NCI-H82 treated with DMSO at 0.1 percent for 48 hours (cell line): ENCODE measurements at regions not wholly inside any gene's neighbourhood (a gene's known extent, or its start where the extent isn't known, plus 50 kb on each side); places are given as distances from the start of the nearest gene placed in this dataset.

ENCODE experiments used
- DNase-seq: peaks from one replicate; lab custom pipeline; 2025; ENCODE audit not compliant: unreplicated experiment; lab: John Stamatoyannopoulos, UW

- no peak for DNase-seq
Observed at GRCh38 chr9:115209601-115210306, 91.8 kb upstream of the TNC start.

DNA sequence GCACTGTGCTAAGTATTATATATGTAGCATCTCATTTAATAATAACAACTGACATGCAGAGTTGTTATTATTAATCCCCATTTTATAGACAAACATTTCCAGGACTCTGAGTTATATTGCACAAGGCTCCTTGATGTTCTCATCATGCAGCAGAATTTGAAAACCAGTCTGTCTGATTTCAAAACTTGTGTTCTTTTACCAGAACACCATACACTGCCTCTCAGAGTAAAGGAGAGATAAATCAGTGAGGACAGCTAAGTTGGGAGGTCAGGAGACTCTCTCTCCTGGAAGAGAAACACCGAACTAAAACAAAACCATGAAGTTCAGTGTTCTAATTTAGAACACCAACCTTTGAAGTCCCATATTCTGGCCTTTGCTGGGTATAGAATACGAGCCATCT, 92.7 kb upstream of the TNC start:
- no peak for DNase-seq

- no peak for DNase-seq
Observed at GRCh38 chr9:115211413-115212124, 93.6 kb upstream of the TNC start.

DNA sequence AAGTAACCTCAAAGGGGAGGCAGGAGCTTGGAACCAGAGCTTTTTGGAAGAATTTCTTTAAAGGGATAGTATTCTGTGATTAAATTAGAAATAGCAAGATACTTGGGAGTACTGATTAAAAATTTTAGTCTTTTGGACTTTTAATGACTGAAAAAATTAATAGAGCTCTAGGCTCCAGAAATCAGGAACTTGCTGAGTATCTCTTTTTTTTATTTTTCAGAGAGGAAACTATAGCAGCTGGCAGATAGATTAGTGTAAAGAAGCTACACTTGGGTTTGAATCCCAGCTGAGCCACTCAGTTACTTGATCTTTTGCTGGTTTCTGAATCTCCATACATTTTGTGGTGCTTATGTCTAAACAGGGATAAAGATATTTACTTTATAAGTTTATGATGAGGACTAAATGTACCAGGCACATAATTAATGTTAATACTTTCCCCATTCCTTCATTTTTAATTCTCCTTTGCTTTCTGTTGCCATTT, 94.2 kb upstream of the TNC start:
- DNase-seq, result no peak

GRCh38 chr9:115212832-115213231, 94.9 kb upstream of the TNC start:
- no peak for DNase-seq

GRCh38 chr9:115213818-115214334, 95.9 kb upstream of the TNC start:
- no peak for DNase-seq

GRCh38 chr9:115216873-115217272, 98.9 kb upstream of the TNC start:
- no peak for DNase-seq

GRCh38 chr9:115220319-115221005, 102.5 kb upstream of the TNC start:
- DNase-seq, result no peak

DNA sequence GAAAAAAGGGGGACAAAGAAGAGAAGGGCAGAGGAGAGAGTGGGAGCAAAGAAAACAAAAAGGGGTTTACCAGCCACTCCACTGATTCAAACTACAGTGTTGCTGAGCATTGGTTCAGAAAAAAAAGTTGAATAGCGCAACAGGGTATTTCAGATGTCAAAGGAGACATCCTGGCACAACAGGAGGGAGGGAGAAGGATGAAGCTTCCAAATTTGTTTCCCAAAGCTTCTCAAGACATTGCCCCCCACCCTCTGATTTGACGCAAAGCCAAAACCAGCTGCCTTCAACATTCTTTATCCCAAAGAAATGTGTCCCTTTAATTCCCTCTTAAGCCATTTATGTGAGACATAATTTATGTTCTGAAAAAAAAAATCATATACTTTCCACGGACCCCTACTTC, 105.5 kb upstream of the TNC start:
- no peak for DNase-seq

DNA sequence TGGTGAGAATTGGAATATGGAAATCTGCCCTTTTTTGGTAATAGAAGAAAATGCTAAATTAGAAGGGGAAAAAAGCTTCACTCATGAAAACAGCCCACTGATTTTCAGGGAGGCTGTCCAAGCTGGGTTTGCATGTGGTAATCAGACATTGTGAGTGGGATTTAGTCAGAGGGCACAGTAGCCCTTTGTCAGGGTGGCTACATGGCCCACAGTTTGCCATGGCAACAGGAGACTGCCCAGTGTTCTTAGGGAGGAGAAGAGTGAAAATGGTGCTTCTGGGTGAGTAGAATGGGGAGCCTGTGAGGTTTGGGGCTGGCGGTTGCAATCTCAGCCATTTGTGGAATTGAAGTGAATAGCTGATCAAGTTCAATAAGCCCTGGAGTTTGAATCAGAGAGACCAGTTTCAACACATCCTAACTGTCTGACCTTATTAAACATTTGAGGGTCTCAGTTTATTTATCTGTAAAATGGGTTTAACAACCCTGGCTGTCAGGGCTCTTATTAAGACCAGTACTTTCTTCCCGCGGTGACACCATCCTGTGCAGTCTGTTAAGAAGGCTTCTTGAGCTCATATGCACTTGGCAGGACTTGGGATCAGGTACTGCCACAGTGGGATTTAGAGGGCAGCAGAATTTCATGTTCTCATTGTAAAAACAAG, 107.6 kb upstream of the TNC start:
- DNase-seq, result no peak

GRCh38 chr9:115226152-115226551, 108.2 kb upstream of the TNC start:
- no peak for DNase-seq

DNA sequence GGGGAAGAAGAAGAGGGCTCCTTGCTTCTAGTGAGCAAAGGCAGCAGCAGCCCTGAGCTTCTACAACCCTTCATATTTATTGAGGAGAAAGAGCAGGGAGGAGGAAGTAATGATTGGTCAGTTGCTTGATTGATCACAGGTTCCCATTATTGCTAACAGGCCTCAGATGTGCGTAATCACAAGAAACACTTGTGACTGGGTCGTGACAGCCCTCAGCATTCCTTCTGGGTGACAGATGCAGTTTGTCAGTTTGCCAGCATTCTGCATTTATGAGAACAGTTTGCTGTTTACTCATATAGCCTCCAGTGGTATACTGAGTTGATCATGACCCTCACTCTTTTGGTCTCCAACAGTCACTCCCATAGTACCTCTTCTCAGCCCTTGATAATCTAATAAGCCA, 111.5 kb upstream of the TNC start:
- DNase-seq, result no peak

DNA sequence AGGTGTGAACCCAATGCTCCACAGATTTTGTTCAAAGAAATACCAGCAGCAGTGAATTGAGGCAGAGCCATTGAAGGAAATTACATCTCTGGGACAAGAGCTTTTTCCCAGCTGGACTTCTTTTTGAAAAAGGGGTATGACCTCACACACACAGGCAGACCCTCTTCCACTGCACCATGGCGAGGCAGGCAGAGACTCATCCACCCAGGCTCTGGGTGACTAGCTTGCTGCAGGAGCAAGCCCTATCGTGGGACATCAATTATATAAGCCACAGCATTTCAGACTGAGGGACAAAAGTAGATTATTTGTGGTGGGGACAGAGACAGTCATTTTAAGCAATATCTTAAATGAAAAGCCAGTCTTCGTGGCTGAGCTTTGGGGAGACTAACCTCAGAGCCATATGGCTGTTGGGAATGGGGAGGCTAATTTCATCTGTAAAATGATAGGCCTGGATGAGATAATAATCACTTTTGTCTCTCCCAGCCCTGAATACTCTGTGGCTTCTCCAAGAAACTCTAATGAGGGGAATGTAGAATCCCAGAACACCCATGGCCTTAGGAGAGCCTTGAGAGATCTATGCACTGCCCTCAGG, 113.1 kb upstream of the TNC start:
- no peak for DNase-seq

DNA sequence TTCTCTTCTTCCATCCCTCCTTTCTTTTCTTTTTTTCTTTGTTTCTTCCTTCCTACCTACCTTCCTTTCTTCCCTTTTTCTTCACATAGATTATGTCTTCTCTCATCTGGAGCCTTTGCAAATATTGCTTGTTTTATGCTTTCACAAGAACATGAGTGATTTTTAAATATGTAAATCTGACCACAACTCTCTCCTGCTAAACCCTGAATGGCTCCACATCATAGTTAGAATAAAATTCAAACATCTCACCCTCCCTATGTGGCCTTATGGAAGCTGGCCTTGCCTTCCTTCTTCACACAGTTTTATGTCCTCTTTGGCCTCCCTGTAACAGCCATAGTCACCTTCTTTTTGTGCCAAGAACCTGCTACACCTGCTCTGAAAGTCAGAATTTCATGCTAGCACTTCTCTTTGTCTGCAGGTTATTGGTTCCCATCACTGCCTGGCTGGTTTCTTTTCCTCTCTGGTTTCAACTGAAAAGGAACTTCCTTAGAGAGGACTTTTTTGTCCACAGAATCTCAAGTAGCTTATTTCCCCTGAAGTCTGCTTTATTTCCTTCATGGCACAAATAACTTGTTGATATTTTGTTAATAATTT, 114.3 kb upstream of the TNC start:
- DNase-seq, result no peak

- no peak for DNase-seq
Observed at GRCh38 chr9:115234094-115234493, 116.1 kb upstream of the TNC start.

DNA sequence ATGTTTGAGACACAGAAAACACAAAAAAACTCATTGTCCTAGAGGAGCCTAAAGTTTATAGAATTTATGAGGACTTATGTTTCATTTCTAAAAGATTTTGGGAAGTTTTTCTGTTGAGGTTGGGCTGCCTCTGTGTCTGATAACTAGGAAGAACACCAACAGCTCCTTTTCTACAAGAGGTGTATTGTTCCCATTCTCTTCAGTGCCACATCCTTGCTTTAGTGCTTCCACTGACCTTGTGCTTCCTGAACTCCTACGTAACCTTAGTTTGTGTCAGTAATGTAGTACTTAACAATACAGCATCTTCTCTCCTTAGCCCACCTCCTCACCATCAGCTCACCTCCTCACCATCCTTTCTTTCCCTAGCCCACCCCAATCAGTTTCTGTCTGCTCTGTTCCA, 117.3 kb upstream of the TNC start:
- DNase-seq, result no peak

DNA sequence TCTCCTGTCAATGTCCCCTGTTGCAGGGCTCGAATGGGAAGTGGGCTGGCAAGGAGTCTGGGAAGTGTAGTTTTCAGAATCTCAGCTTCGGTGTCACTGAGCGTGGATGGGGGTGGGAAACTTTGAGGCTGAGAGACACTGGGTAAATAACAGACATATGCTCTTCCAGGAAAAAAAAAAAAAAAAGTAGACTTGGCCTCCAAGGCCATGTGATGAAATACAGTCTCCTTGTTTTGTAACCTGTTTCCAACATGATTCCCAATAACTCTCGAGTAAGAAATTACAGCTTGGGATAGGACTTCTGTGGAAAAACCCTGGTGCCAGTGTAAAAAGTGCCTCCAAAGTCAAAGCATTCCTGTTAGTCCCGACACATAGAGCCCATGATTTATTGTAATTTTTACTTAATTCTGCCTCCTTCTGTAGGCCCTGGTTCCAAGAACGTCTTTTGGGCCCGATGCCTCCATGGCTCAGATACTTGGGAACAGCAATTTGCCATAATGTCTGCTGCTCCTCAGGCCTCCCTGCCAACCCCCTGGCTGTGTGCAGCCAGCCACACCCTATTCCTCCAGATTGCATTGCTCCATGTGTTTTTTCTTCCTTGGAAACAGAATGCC, 119.5 kb upstream of the TNC start:
- DNase-seq, result no peak

- no peak for DNase-seq
Observed at GRCh38 chr9:115240676-115241075, 122.7 kb upstream of the TNC start.

- DNase-seq, result no peak
Observed at GRCh38 chr9:115241641-115242040, 123.7 kb upstream of the TNC start.

- DNase-seq, result no peak
Observed at GRCh38 chr9:115249488-115249887, 131.5 kb upstream of the TNC start.
